ENCODE measurements at regions not wholly inside any gene's neighbourhood (a gene's known extent, or its start where the extent isn't known, plus 50 kb on each side); places are given as distances from the start of the nearest gene placed in this dataset.

DNA sequence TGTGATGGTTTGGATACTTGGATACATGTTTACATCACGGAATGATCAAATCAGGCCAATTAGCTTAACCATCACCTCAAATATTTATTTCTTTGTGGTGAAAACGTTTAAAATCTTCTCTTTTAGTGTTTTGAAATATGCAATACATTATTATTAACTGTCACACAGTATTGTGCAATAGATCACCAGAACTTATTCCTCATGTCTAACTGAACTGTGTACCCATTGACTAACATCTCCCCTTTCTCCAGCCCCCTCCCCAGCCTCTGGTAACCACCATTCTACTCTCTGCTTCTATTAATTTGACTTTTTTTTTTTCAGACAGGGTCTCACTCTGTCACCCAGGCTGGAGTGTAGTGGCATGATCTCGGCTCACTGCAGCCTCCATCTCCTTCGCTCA lies 471.9 kb downstream of the BCOR start:
- no peak overlapping the region for H3K27ac Mint-ChIP-seq
- H3K27me3 Mint-ChIP-seq (ENCODE audit: insufficient read depth): peaks cover 12% of the 10 kb centered on the region
- DNase-seq: no peak
- H3K9me3 Mint-ChIP-seq: peaks cover 3% of the 10 kb centered on the region; the same call in 1 of the 2 replicates
- TF ChIP-seq, protein P1, sequence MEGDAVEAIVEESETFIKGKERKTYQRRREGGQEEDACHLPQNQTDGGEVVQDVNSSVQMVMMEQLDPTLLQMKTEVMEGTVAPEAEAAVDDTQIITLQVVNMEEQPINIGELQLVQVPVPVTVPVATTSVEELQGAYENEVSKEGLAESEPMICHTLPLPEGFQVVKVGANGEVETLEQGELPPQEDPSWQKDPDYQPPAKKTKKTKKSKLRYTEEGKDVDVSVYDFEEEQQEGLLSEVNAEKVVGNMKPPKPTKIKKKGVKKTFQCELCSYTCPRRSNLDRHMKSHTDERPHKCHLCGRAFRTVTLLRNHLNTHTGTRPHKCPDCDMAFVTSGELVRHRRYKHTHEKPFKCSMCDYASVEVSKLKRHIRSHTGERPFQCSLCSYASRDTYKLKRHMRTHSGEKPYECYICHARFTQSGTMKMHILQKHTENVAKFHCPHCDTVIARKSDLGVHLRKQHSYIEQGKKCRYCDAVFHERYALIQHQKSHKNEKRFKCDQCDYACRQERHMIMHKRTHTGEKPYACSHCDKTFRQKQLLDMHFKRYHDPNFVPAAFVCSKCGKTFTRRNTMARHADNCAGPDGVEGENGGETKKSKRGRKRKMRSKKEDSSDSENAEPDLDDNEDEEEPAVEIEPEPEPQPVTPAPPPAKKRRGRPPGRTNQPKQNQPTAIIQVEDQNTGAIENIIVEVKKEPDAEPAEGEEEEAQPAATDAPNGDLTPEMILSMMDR (IDR thresholded peaks at IDR 0.05): no peak
- no peaks in the 10 kb centered on the region for H3K4me1 Mint-ChIP-seq (ENCODE audit: low read depth)
- no peaks in the 10 kb centered on the region for H3K36me3 Mint-ChIP-seq (ENCODE audit: low read depth)
- no peak overlapping the region for H3K4me3 Mint-ChIP-seq

DNA sequence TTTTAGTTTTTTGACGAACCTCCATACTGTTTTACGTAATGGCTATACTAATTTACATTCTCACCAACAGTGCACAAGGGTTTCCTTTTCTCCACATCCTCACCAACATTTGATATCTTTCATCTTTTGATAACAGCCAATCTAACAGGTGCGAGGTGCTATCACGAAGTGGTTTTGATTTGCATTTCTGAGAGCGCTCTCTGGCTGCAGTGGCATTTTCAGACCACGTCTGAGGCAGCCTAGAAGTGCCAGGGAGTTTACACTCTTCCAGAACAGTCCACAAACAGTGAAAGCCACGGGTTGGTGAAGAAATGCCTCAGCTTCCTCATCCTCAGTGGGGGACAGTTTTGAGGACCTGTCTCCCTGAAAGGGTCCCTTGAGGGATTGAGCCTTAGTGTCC lies 471.0 kb downstream of the BCOR start:
- no peaks in the 10 kb centered on the region for H3K36me3 Mint-ChIP-seq (ENCODE audit: low read depth)

DNA sequence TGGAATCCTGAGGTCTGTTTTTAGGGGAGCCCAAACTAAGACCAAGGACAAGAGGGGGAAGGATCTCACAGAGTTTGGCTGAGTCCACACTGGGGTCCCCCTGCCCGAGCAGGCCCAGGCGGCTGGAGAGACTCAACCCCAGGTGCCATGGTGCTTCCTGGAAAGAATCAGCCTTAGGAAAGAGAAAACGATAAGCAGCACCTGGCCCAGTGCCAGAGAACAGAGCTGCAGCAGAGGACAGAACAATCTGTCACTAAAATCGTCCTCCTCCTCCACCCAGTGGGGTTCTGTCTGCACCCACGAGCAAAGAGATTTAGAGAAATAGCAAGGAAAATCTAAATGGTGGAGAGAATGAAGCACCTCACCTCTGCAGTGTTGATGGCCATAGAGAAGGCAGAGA lies 470.5 kb downstream of the BCOR start:
- Mint-ChIP-seq H3K9me3 (peaks cover 3% of the 10 kb centered on the region; the same call in 1 of the 2 replicates), H3K27ac (no peak overlapping the region), H3K4me1 (ENCODE audit: low read depth) (no peaks in the 10 kb centered on the region), H3K36me3 (ENCODE audit: low read depth) (no peaks in the 10 kb centered on the region), H3K4me3 (no peak overlapping the region), H3K27me3 (ENCODE audit: insufficient read depth) (peaks cover 12% of the 10 kb centered on the region)
- no peak for DNase-seq
- TF ChIP-seq, protein P1 (IDR thresholded peaks at IDR 0.05): no peak

More for the DNA sequence above, 471.0 kb downstream of the BCOR start:
- Mint-ChIP-seq H3K27me3 (ENCODE audit: insufficient read depth) (peaks cover 15% of the 10 kb centered on the region), H3K4me1 (ENCODE audit: low read depth) (no peaks in the 10 kb centered on the region), H3K4me3 (no peak overlapping the region), H3K27ac (no peak overlapping the region), H3K9me3 (peaks cover 3% of the 10 kb centered on the region; the same call in 1 of the 2 replicates)
- TF ChIP-seq, protein P1 (IDR thresholded peaks at IDR 0.05): no peak
- DNase-seq: no peak

DNA sequence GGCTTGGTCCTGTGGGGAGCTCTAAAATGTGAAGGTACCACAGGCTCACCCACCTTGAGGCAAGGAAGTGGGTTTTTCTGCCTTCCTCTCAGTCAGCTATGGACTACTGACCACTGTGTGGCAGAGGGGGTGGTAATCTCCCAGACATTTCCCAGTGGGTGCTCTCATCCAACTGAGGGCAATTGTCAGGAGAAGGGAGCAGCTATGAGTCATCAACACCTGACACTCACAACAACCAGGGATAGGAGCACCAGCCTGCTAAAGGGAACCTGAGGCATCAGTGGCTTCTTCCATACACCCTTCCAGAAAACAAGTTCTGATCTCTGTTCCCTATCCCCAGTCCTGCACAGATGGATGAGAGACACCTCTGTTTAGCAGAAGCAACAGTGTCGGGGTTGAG lies 468.8 kb downstream of the BCOR start:
- H3K27ac Mint-ChIP-seq: no peak overlapping the region
- H3K4me1 Mint-ChIP-seq (ENCODE audit: low read depth): no peaks in the 10 kb centered on the region
- peaks cover 3% of the 10 kb centered on the region; the same call in 1 of the 2 replicates for H3K9me3 Mint-ChIP-seq
- H3K27me3 Mint-ChIP-seq (ENCODE audit: insufficient read depth): peaks cover 10% of the 10 kb centered on the region
- H3K36me3 Mint-ChIP-seq (ENCODE audit: low read depth): no peaks in the 10 kb centered on the region
- TF ChIP-seq, protein P1 (IDR thresholded peaks at IDR 0.05): no peak
- no peak for DNase-seq
- no peak overlapping the region for H3K4me3 Mint-ChIP-seq

DNA sequence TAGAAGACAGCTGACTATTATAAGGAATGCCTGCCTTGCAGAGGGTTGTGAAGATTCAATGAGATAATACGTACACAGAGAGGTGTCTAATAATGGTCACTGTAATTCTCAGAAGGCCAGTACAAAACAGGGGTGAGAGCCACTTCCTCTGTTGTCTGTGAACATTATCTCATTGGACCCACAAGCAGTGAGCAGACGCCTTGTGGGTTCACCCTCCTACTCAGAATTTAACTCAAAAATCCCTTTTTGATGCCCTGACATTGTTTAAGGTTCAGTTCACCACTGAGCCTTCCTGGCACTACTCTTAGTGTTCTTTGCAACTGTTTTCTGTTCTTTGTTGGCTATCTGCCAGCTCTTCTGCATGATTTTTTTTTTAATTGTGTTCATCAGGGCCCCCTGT lies 467.4 kb downstream of the BCOR start:
- Mint-ChIP-seq H3K36me3 (ENCODE audit: low read depth) (no peaks in the 10 kb centered on the region), H3K27ac (no peak overlapping the region), H3K9me3 (no peaks in the 10 kb centered on the region), H3K27me3 (ENCODE audit: insufficient read depth) (peaks cover 10% of the 10 kb centered on the region), H3K4me1 (ENCODE audit: low read depth) (no peaks in the 10 kb centered on the region), H3K4me3 (no peak overlapping the region)
- TF ChIP-seq, protein P1 (IDR thresholded peaks at IDR 0.05): no peak
- DNase-seq: no peak

All from HFFc6 (cell line).